DOHH2 (cell line): ENCODE measurements at regions not wholly inside any gene's neighbourhood (a gene's known extent, or its start where the extent isn't known, plus 50 kb on each side); places are given as distances from the start of the nearest gene placed in this dataset.

Experiments used
- H3F3A ChIP-seq: fragments of 200-600 bp; sonication (generic), shearing (Covaris generic); 2 replicates; pipeline ENCODE4 v1.6.0; 2016; ENCODE audit warnings: antibody characterized with exemption, mild to moderate bottlenecking; ENCODE audit not compliant: control insufficient read depth, insufficient read depth
- H3K27ac ChIP-seq: fragments of 200-600 bp; sonication (generic); 2 replicates; pipeline ENCODE4 v1.5.1; 2014; ENCODE audit warnings: low read depth, mild to moderate bottlenecking, low read length, moderate library complexity
- H3K27me3 ChIP-seq: fragments of 200-600 bp; sonication (generic); 2 replicates; pipeline ENCODE4 v1.6.1; 2014; ENCODE audit warnings: mild to moderate bottlenecking, low read length, mixed read lengths; ENCODE audit not compliant: control insufficient read depth
- H3K36me3 ChIP-seq: fragments of 200-600 bp; sonication (generic); 2 replicates; pipeline ENCODE4 v1.6.1; 2014; ENCODE audit warnings: mild to moderate bottlenecking, low read length, moderate library complexity, mixed read lengths; ENCODE audit not compliant: control insufficient read depth
- H3K4me1 ChIP-seq: fragments of 200-600 bp; sonication (generic); 2 replicates; pipeline ENCODE4 v1.6.1; 2014; ENCODE audit warnings: mild to moderate bottlenecking, low read length, mixed read lengths; ENCODE audit not compliant: control insufficient read depth
- H3K4me2 ChIP-seq: fragments of 200-600 bp; sonication (generic); 2 replicates; pipeline ENCODE4 v1.6.0; 2014; ENCODE audit warnings: mild to moderate bottlenecking, low read length, moderate library complexity
- H3K4me3 ChIP-seq: fragments of 200-600 bp; sonication (generic); 2 replicates; pipeline ENCODE4 v1.5.1; 2014; ENCODE audit warnings: mild to moderate bottlenecking, low read length, mixed read lengths
- H3K79me2 ChIP-seq: fragments of 200-600 bp; sonication (generic); 2 replicates; pipeline ENCODE4 v1.6.1; 2014; ENCODE audit warnings: mild to moderate bottlenecking, low read length, mixed read lengths; ENCODE audit not compliant: control insufficient read depth
- H3K9me2 ChIP-seq: fragments of 200-600 bp; sonication (generic); replicated peaks from 2 replicates; pipeline ENCODE4 v1.6.1; 2014; ENCODE audit warnings: mild to moderate bottlenecking, low read length, mixed read lengths; ENCODE audit not compliant: control insufficient read depth
- H3K9me3 ChIP-seq: fragments of 200-600 bp; sonication (generic); 2 replicates; pipeline ENCODE4 v1.6.1; 2014; ENCODE audit warnings: antibody characterized with exemption, low read length, mixed read lengths; ENCODE audit not compliant: control insufficient read depth, insufficient read depth
- H4K20me1 ChIP-seq: fragments of 200-600 bp; sonication (generic); 2 replicates; pipeline ENCODE4 v1.6.0; 2014; ENCODE audit warnings: low read depth, mild to moderate bottlenecking, antibody characterized with exemption, low read length, moderate library complexity; ENCODE audit not compliant: control insufficient read depth, insufficient read depth
- CTCF ChIP-seq: fragments of 200-600 bp; sonication (generic); IDR thresholded peaks from one replicate; pipeline ENCODE4 v1.5.1; 2014; ENCODE audit warnings: antibody characterized with exemption, mild to moderate bottlenecking, low read depth, low read length; ENCODE audit not compliant: poor library complexity, severe bottlenecking
- EZH2phosphoT487 ChIP-seq: fragments of 200-600 bp; sonication (generic); IDR thresholded peaks from 2 replicates; pipeline ENCODE4 v1.6.1; 2017; ENCODE audit warnings: borderline replicate concordance, mild to moderate bottlenecking, antibody characterized with exemption, low read length, moderate library complexity, mixed read lengths

- H3K4me3 ChIP-seq = no peak overlapping the region
- H3F3A ChIP-seq = no peaks in the 10 kb centered on the region
- H3K4me2 ChIP-seq = no peak overlapping the region
- no peak overlapping the region for H3K27ac ChIP-seq
- no peaks in the 10 kb centered on the region for H3K27me3 ChIP-seq
- H3K9me3 ChIP-seq = no peaks in the 10 kb centered on the region
- no peaks in the 10 kb centered on the region for H3K36me3 ChIP-seq
- H3K9me2 ChIP-seq = no peaks in the 10 kb centered on the region
- H4K20me1 ChIP-seq = no peaks in the 10 kb centered on the region
- H3K79me2 ChIP-seq = no peaks in the 10 kb centered on the region
- no peaks in the 10 kb centered on the region for H3K4me1 ChIP-seq
- TF ChIP-seq EZH2phosphoT487 = no peak
- TF ChIP-seq CTCF = no peak
Observed at GRCh38 chrX:66892004-66892403, 253.1 kb upstream of the EDA2R start.

- Histone ChIP-seq H3K36me3 (no peaks in the 10 kb centered on the region), H3K9me2 (no peaks in the 10 kb centered on the region), H3K9me3 (no peaks in the 10 kb centered on the region), H4K20me1 (no peaks in the 10 kb centered on the region), H3K27ac (no peak overlapping the region), H3K27me3 (no peaks in the 10 kb centered on the region), H3K4me2 (no peak overlapping the region), H3K4me3 (no peak overlapping the region), H3K79me2 (no peaks in the 10 kb centered on the region), H3F3A (no peaks in the 10 kb centered on the region), H3K4me1 (no peaks in the 10 kb centered on the region)
- no peak for TF ChIP-seq EZH2phosphoT487
- TF ChIP-seq CTCF = no peak
Observed at GRCh38 chrX:66889418-66889817, 250.5 kb upstream of the EDA2R start.

GRCh38 chrX:66882101-66882500 is 243.2 kb upstream of the EDA2R start:
- Histone ChIP-seq H3K9me2 (no peaks in the 10 kb centered on the region), H3K4me1 (no peaks in the 10 kb centered on the region)

More at GRCh38 chrX:66882101-66882500, 243.2 kb upstream of the EDA2R start:
- H3K27ac ChIP-seq = no peak overlapping the region
- H3F3A ChIP-seq = no peaks in the 10 kb centered on the region
- H3K27me3 ChIP-seq = no peaks in the 10 kb centered on the region
- TF ChIP-seq EZH2phosphoT487 (no peak), CTCF (no peak)
- no peaks in the 10 kb centered on the region for H4K20me1 ChIP-seq
- no peaks in the 10 kb centered on the region for H3K36me3 ChIP-seq
- H3K4me3 ChIP-seq = no peak overlapping the region
- no peaks in the 10 kb centered on the region for H3K9me3 ChIP-seq
- no peak overlapping the region for H3K4me2 ChIP-seq
- H3K79me2 ChIP-seq = no peaks in the 10 kb centered on the region
